Ishikawa (cell line): ENCODE measurements at regions not wholly inside any gene's neighbourhood (a gene's known extent, or its start where the extent isn't known, plus 50 kb on each side); places are given as distances from the start of the nearest gene placed in this dataset.

Experiments used
- CEBPB ChIP-seq: IDR thresholded peaks from 2 replicates; pipeline ENCODE4 v1.6.1; 2012
- EGR1 ChIP-seq: IDR thresholded peaks from 2 replicates; pipeline ENCODE4 v1.6.1; 2012
- EP300 ChIP-seq: IDR thresholded peaks from 2 replicates; pipeline ENCODE4 v1.6.1; 2012; ENCODE audit warnings: borderline replicate concordance
- FOXM1 ChIP-seq: IDR thresholded peaks from 2 replicates; pipeline ENCODE4 v1.6.1; 2012; ENCODE audit warnings: low read depth, borderline replicate concordance
- MAX ChIP-seq: IDR thresholded peaks from 2 replicates; pipeline ENCODE4 v1.6.1; 2012
- RAD21 ChIP-seq: IDR thresholded peaks from 2 replicates; pipeline ENCODE4 v1.6.1; 2012; ENCODE audit warnings: low read depth
- TAF1 ChIP-seq: IDR thresholded peaks from 2 replicates; pipeline ENCODE4 v1.6.1; 2012; ENCODE audit warnings: low read depth, mild to moderate bottlenecking
- TEAD4 ChIP-seq: IDR thresholded peaks from 2 replicates; pipeline ENCODE4 v1.6.1; 2012
- YY1 ChIP-seq: IDR thresholded peaks from 2 replicates; pipeline ENCODE4 v1.6.1; 2012; ENCODE audit warnings: low read depth
- ZBTB7A ChIP-seq: IDR thresholded peaks from 2 replicates; pipeline ENCODE4 v1.6.1; 2012; ENCODE audit warnings: low read depth
- TF ChIP-seq, protein P1 (sequence below): IDR thresholded peaks from 2 replicates; pipeline ENCODE4 v1.6.1; 2012; ENCODE audit warnings: low read depth, mild to moderate bottlenecking

DNA sequence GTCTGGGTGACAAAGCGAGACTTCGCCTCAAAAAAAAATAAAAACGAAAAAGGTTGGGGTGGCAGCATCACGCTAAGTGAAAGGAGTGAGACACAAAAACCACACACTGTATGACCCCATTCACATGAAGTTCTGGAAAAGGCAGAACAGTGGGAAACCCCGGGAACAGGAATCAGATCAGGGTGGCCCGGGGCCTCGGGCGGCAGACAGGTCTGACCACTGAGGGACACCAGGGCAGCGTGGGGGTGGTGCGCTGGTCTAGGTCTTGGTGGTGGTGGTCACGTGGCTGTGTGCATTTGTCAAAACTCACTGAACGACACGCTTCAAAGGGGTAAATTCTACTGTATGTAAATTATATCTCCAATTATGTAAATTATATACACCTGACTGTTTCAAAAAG, 79.7 kb upstream of the PRR20G start:
- TF ChIP-seq MAX (no peak), TEAD4 (no peak), FOXM1 (no peak), EP300 (no peak), TAF1 (no peak), CEBPB (no peak), RAD21 (no peak), EGR1 (no peak), ZBTB7A (no peak), YY1 (no peak)
- TF ChIP-seq, protein P1, sequence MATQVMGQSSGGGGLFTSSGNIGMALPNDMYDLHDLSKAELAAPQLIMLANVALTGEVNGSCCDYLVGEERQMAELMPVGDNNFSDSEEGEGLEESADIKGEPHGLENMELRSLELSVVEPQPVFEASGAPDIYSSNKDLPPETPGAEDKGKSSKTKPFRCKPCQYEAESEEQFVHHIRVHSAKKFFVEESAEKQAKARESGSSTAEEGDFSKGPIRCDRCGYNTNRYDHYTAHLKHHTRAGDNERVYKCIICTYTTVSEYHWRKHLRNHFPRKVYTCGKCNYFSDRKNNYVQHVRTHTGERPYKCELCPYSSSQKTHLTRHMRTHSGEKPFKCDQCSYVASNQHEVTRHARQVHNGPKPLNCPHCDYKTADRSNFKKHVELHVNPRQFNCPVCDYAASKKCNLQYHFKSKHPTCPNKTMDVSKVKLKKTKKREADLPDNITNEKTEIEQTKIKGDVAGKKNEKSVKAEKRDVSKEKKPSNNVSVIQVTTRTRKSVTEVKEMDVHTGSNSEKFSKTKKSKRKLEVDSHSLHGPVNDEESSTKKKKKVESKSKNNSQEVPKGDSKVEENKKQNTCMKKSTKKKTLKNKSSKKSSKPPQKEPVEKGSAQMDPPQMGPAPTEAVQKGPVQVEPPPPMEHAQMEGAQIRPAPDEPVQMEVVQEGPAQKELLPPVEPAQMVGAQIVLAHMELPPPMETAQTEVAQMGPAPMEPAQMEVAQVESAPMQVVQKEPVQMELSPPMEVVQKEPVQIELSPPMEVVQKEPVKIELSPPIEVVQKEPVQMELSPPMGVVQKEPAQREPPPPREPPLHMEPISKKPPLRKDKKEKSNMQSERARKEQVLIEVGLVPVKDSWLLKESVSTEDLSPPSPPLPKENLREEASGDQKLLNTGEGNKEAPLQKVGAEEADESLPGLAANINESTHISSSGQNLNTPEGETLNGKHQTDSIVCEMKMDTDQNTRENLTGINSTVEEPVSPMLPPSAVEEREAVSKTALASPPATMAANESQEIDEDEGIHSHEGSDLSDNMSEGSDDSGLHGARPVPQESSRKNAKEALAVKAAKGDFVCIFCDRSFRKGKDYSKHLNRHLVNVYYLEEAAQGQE = no peak
